A673 (cell line): ENCODE measurements at regions not wholly inside any gene's neighbourhood (a gene's known extent, or its start where the extent isn't known, plus 50 kb on each side); places are given as distances from the start of the nearest gene placed in this dataset.

Source experiments
- BruUV-seq: library from RNA; stranded (reverse); fragments of 400-500 nt; replicated peaks from 2 replicates; lab custom pipeline; 2021; lab: Mats Ljungman, UMichigan
- CTCF ChIA-PET: fragments of 300-600 bp; sonication (Branson Sonifier 250); formaldehyde crosslinking; loops from one replicate; lab custom pipeline; 2022; ENCODE audit warnings: antibody characterized with exemption; lab: Charles Lee
- POLR2A ChIA-PET: fragments of 300-600 bp; sonication (Branson Sonifier 250); formaldehyde crosslinking; loops from one replicate; lab custom pipeline; 2022; ENCODE audit warnings: antibody characterized with exemption; ENCODE audit not compliant: low non-redundant PET; lab: Charles Lee
- DNase-seq: peaks from one replicate; pipeline ENCODE4 v3.0.0-alpha.2; 2015; ENCODE audit warnings: low spot score
- H3K27ac ChIP-seq: fragments of 200-600 bp; sonication (generic); 2 replicates; pipeline ENCODE4 v1.5.1; 2016; ENCODE audit warnings: mixed run types, low read depth, mild to moderate bottlenecking, mixed read lengths, antibody characterized with exemption, low read length; ENCODE audit not compliant: poor library complexity, severe bottlenecking
- H3K27me3 ChIP-seq: fragments of 200-600 bp; sonication (generic); replicated peaks from 2 replicates; pipeline ENCODE4 v1.6.1; 2017; ENCODE audit warnings: mixed run types, low read depth, mild to moderate bottlenecking, mixed read lengths, antibody characterized with exemption, low read length; ENCODE audit not compliant: insufficient read depth, poor library complexity
- H3K36me3 ChIP-seq: fragments of 200-600 bp; sonication (generic); 2 replicates; pipeline ENCODE4 v1.6.1; 2016; ENCODE audit warnings: mixed run types, mild to moderate bottlenecking, mixed read lengths, antibody characterized with exemption, low read length; ENCODE audit not compliant: insufficient read depth, poor library complexity, severe bottlenecking
- H3K4me1 ChIP-seq: fragments of 200-600 bp; sonication (generic); 2 replicates; pipeline ENCODE4 v1.6.1; 2017; ENCODE audit warnings: mixed run types, mild to moderate bottlenecking, mixed read lengths, antibody characterized with exemption, low read length; ENCODE audit not compliant: insufficient read depth, poor library complexity, severe bottlenecking
- H3K4me3 ChIP-seq: fragments of 200-600 bp; sonication (generic); 2 replicates; pipeline ENCODE4 v1.5.1; 2016; ENCODE audit warnings: low read depth, mixed run types, mild to moderate bottlenecking, mixed read lengths, low read length; ENCODE audit not compliant: poor library complexity, severe bottlenecking
- H3K9me3 ChIP-seq: fragments of 200-600 bp; sonication (generic); 2 replicates; pipeline ENCODE4 v1.6.1; 2016; ENCODE audit warnings: mixed run types, low read depth, mild to moderate bottlenecking, mixed read lengths, antibody characterized with exemption, low read length; ENCODE audit not compliant: poor library complexity, severe bottlenecking
- EZH2 ChIP-seq: fragments of 200-600 bp; sonication (generic); IDR thresholded peaks from 2 replicates; pipeline ENCODE4 v1.6.1; 2017; ENCODE audit warnings: borderline replicate concordance, low read depth, mild to moderate bottlenecking, mixed read lengths, antibody characterized with exemption, low read length; ENCODE audit not compliant: poor library complexity, severe bottlenecking
- intact Hi-C: fragments of 100-400 bp; cut with micrococcal nuclease; formaldehyde crosslinking; loops from one replicate; pipeline ENCODE4 v1.10.0; 2022; ENCODE audit not compliant: unreplicated experiment
- TF ChIP-seq, protein P1 (sequence below): fragments of 300-800, 200-600 bp; sonication (generic); conservative IDR thresholded peaks from 2 replicates; pipeline ENCODE4 v1.5.1; 2017; ENCODE audit warnings: low read depth, mild to moderate bottlenecking, antibody characterized with exemption, low read length, moderate library complexity, mixed read lengths

GRCh38 chr2:224278531-224278930 lies 123.4 kb downstream of the FAM124B start:
- Histone ChIP-seq H3K36me3 (no peaks in the 10 kb centered on the region), H3K4me1 (peaks cover 4% of the 10 kb centered on the region), H3K4me3 (no peak overlapping the region), H3K27ac (no peak overlapping the region), H3K27me3 (no peaks in the 10 kb centered on the region), H3K9me3 (no peaks in the 10 kb centered on the region)
- ChIA-PET POLR2A (no interaction called here), CTCF (interaction anchor here (1.0 kb wide), 1 partner anchor 285 kb away, joined by 3 read pairs; no protein-coding TSS in a partner anchor)
- intact Hi-C loops: no loop called here
- no TSS peak for BruUV-seq
- no peak for TF ChIP-seq EZH2
- TF ChIP-seq, protein P1, sequence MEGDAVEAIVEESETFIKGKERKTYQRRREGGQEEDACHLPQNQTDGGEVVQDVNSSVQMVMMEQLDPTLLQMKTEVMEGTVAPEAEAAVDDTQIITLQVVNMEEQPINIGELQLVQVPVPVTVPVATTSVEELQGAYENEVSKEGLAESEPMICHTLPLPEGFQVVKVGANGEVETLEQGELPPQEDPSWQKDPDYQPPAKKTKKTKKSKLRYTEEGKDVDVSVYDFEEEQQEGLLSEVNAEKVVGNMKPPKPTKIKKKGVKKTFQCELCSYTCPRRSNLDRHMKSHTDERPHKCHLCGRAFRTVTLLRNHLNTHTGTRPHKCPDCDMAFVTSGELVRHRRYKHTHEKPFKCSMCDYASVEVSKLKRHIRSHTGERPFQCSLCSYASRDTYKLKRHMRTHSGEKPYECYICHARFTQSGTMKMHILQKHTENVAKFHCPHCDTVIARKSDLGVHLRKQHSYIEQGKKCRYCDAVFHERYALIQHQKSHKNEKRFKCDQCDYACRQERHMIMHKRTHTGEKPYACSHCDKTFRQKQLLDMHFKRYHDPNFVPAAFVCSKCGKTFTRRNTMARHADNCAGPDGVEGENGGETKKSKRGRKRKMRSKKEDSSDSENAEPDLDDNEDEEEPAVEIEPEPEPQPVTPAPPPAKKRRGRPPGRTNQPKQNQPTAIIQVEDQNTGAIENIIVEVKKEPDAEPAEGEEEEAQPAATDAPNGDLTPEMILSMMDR: no peak
- DNase-seq: no peak

- no peaks in the 10 kb centered on the region for H3K36me3 ChIP-seq
- POLR2A ChIA-PET: no interaction called here
- no peaks in the 10 kb centered on the region for H3K4me1 ChIP-seq
- DNase-seq: no peak
- no peaks in the 10 kb centered on the region for H3K27me3 ChIP-seq
- CTCF ChIA-PET: no interaction called here
- no peak overlapping the region for H3K4me3 ChIP-seq
- BruUV-seq: no TSS peak
- TF ChIP-seq EZH2: no peak
- TF ChIP-seq, protein P1: no peak
- H3K9me3 ChIP-seq: no peaks in the 10 kb centered on the region
- intact Hi-C loops: no loop called here
- H3K27ac ChIP-seq: no peak overlapping the region
Measured at GRCh38 chr2:224276251-224276650, 125.7 kb downstream of the FAM124B start.

- Histone ChIP-seq H3K4me3 (no peak overlapping the region), H3K36me3 (no peaks in the 10 kb centered on the region), H3K27ac (no peak overlapping the region), H3K27me3 (no peaks in the 10 kb centered on the region), H3K4me1 (no peaks in the 10 kb centered on the region), H3K9me3 (no peaks in the 10 kb centered on the region)
- intact Hi-C loops: no loop called here
- no peak for DNase-seq
- CTCF ChIA-PET: no interaction called here
- TF ChIP-seq, protein P1: no peak
- TF ChIP-seq EZH2: no peak
- BruUV-seq: no TSS peak
- POLR2A ChIA-PET: no interaction called here
Measured at GRCh38 chr2:224272237-224272910, 129.5 kb downstream of the FAM124B start.
